ENCODE measurements at regions not wholly inside any gene's neighbourhood (a gene's known extent, or its start where the extent isn't known, plus 50 kb on each side); places are given as distances from the start of the nearest gene placed in this dataset.

GRCh38 chr5:116375926-116376325 lies 198.7 kb downstream of the SEMA6A start:
- TF ChIP-seq EP300 (IDR thresholded peaks at IDR 0.05) (no peak), POLR2A (IDR thresholded peaks at IDR 0.05; ENCODE audit: low read depth) (no peak), CTCF (IDR thresholded peaks at IDR 0.05) (no peak), POLR2AphosphoS5 (IDR thresholded peaks at IDR 0.05) (no peak)

All from esophagus muscularis mucosa (tissue), 4 donors.